ENCODE measurements at regions not wholly inside any gene's neighbourhood (a gene's known extent, or its start where the extent isn't known, plus 50 kb on each side); places are given as distances from the start of the nearest gene placed in this dataset.

GRCh38 chr6:93073811-93074210, 345.5 kb downstream of the EPHA7 start:
- Histone ChIP-seq H3K4me1 (ENCODE audit: control insufficient read depth in 4 of 4, insufficient read depth in 4 of 4, low read length in 3 of 4) (no peaks in the 10 kb centered on the region), H3K9me3 (ENCODE audit: control insufficient read depth in 4 of 4, low read length in 3 of 4) (no peaks in the 10 kb centered on the region), H3K4me3 (ENCODE audit: low read depth in 1 of 3, low read length in 3 of 3) (no peak overlapping the region), H3K9ac (ENCODE audit: low read depth in 1 of 2, low read length in 2 of 2) (no peak overlapping the region), H3K27ac (ENCODE audit: low read depth in 1 of 2, low read length in 2 of 2) (no peak overlapping the region), H3K36me3 (ENCODE audit: control insufficient read depth in 4 of 4, insufficient read depth in 3 of 4, low read depth in 1 of 4, low read length in 3 of 4) (no peaks in the 10 kb centered on the region), H3K27me3 (ENCODE audit: control insufficient read depth in 4 of 4, insufficient read depth in 4 of 4, low read length in 3 of 4) (no peaks in the 10 kb centered on the region)
- 86% methylated on average over 5 of the region's 5 CpGs for WGBS
- no peak for DNase-seq (ENCODE audit: low spot score)
- TF ChIP-seq ZBTB33 (IDR thresholded peaks at IDR 0.05) (no peak), HNF4A (conservative IDR thresholded peaks at IDR 0.05) (no peak), SP1 (IDR thresholded peaks at IDR 0.05) (no peak), JUND (IDR thresholded peaks at IDR 0.05) (no peak), RAD21 (IDR thresholded peaks at IDR 0.05) (no peak), ATF3 (IDR thresholded peaks at IDR 0.05) (no peak), GABPA (IDR thresholded peaks at IDR 0.05 in 1 of 2, conservative IDR thresholded peaks at IDR 0.05 in 1 of 2) (no peak), EGR1 (IDR thresholded peaks at IDR 0.05; ENCODE audit: low read depth in 2 of 2) (no peak), RXRA (IDR thresholded peaks at IDR 0.05) (no peak), NR2F2 (IDR thresholded peaks at IDR 0.05) (no peak), FOXA1 (IDR thresholded peaks at IDR 0.05) (no peak), CTCF (IDR thresholded peaks at IDR 0.05; ENCODE audit: low read depth, low read length, missing input control) (no peak), MAX (IDR thresholded peaks at IDR 0.05) (no peak), HNF4G (IDR thresholded peaks at IDR 0.05) (no peak), TAF1 (conservative IDR thresholded peaks at IDR 0.05) (no peak), REST (IDR thresholded peaks at IDR 0.05) (no peak), YY1 (IDR thresholded peaks at IDR 0.05) (no peak), FOXA2 (IDR thresholded peaks at IDR 0.05) (no peak)

Measured in liver (tissue), 8 donors.